Fibroblast of peridontal ligament (primary cell): ENCODE measurements at regions not wholly inside any gene's neighbourhood (a gene's known extent, or its start where the extent isn't known, plus 50 kb on each side); places are given as distances from the start of the nearest gene placed in this dataset.
A peak's percentile ranks its signal among the peaks of the same experiment; 100 is the strongest.
"Not testable (repeated sequence)": the region's sequence is repeated elsewhere in the genome, so short reads cannot be mapped to it uniquely, and the experiment has no call there.

Experiments
- DNase-seq: peaks from one replicate; pipeline ENCODE4 v3.0.0-alpha.2; 2010; ENCODE audit errors: extremely low read depth

- DNase-seq: no peak
These were observed 91.1 kb upstream of the ANKRD10 start for GRCh38 chr13:111005808-111006505.

DNA sequence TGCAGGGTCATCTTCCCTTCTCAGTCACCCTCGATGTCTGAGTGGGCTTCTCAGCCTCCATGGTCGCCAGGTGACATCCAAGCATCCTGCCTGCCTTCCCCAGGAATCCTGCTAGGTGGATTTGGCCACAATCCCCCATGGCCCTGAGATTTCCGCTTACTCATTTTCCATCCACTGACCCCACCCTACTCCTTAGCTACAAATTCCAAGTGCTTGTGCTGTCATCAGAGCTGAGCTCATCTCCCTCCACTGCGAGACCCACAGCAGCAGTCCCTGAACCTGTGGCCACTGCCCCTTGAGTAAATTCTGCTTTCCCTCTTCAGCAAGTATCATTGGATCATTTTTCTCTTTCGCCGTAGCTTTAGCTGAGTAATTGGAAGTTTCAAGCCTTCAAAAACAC, 90.5 kb upstream of the ANKRD10 start:
- DNase-seq: peak; percentile 24

DNA sequence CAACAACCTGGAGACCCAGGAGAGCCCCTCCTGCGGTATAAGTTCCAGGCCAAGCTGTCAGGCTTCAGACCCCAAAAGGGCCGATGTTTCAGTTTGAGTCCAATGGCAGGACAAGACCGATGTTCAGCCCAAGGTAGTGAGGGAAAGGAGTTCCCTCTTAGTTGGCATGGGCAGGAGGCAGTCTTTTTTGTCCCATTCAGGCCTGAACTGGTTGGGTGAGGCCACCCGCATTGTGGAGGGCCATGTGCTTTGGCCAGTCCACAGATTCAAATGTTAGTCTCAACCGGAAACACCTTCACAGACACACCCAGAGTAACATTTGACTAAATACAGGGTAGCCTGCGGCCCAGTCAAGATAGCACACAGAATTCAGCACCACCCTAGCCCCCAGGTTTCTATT, 89.6 kb upstream of the ANKRD10 start:
- no peak for DNase-seq

DNA sequence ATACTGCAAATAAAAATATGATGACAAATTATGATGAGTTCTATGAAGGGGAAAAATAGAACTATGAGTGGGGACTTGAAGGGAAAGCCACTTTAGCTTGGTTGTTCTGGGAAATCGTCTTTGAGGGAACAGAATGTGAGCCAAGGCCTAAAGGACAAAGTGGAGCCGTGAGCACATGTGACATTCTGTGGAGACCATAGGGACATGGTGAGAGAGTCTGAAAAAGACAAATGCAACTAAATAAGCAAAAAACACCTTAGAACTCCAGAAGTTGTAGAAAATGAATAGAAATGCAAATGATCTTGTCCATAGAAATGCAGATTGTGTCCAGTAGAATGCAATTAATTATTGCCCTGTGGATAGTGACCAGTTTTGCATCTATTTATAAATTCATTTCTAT, 86.8 kb upstream of the ANKRD10 start:
- no peak for DNase-seq

DNA sequence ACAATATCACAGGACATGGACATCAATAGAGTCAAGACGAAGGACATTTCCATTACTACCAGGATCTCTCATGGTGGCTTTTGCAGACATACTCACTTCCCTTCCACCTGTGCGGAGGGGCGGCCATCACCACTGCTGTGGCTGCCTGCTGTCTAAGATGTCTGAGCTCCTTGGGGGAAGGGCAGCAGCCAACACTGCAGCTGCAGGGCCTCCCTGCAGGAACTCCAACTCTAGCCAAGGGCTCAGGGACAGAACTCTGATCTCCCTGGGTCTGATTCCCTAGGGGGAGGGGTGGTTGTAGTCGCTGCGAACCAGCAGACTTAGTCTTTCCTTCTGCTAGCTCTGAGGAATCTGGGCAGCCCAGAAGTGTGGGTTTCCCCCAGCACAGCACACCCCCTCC, 78.9 kb upstream of the ANKRD10 start:
- DNase-seq: no peak

DNA sequence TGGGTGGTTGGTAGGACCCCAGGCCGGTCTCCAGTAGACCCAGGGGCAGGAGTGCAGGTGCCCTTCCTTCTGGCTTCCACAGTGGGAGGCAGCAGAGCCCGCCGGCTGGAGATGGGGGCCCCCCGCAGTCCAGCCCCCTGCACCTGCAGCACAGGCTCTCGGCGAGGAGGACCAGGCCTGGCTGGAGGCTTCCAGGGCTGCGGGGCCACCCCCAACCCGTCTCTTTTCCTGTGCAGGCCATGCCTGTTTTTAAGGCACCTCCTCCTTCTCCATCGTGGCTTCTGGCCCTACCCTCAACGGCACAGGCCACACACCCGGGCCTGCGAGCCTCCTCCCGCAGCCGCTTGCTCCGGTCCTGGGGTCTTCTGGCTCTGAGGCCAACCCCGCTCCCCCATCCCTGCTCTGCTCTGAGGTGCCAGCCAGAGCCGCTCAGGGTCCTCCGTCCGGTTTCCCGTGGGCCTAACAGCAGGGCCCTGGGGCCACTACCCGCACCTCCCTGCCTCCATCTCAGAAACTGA, 77.2 kb upstream of the ANKRD10 start:
- no peak for DNase-seq

DNA sequence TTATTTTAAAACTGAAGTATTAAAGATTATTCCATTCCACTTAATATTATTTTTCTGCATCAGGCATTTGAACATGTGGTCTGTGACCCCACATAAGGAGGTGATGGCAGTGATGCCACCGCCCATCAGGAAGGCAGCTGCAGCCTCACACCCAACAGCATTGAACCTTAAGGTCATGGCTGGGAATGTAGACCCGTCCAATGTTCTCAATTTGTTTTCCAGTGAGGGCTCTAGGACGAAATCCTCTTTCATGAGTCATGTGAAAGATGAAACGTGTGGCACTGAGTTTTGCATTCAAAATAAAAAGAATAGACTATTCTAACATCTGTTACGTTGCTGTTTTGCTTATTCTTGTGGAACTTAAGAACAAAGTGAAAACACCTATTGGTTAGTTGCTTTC, 74.5 kb upstream of the ANKRD10 start:
- DNase-seq: no peak

GRCh38 chr13:110985541-110985940, 70.7 kb upstream of the ANKRD10 start:
- DNase-seq: no peak

GRCh38 chr13:110984798-110985197, 69.9 kb upstream of the ANKRD10 start:
- DNase-seq: no peak

GRCh38 chr13:110984381-110984780, 69.5 kb upstream of the ANKRD10 start:
- DNase-seq: no peak

DNA sequence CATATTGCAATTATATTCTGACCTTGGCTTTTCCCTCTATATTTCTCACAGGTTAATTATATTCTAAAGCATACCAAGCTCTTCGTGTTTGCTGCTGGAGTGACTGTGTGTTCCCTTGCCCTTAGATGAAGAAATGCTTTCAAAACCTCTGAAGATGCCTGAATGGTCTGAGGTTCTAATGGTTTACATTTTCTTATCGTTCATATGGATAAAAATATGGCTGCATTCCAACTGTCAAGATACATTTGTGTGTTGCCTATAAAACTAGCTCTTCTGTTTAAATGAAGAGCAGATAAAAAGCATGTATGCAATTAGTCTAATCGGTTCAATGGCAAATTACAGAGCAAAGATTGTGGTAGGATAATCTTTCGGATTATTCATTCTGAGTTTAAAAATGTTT, 68.4 kb upstream of the ANKRD10 start:
- no peak for DNase-seq

- DNase-seq: no peak
These were observed 66.5 kb upstream of the ANKRD10 start for GRCh38 chr13:110981379-110981778.

DNA sequence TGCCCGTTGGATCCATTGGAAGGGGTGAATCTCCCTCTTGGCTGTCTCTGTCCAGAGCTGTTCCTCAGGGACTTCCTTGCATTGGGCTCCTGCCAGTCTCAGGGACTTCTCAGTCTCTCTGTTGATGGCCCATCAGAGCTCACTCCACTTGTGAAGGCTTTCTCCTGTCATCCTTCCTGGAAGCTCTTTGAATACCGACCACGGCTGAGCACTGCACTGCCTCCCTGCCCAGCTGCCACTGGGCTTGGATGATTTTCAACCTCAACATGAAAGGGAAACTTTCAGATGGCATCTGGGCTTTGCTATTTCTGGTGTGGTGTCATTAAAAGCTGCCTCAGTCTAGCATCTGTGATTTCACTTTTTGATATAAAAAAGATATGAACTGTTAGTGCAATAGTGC, 66.1 kb upstream of the ANKRD10 start:
- no peak for DNase-seq

DNA sequence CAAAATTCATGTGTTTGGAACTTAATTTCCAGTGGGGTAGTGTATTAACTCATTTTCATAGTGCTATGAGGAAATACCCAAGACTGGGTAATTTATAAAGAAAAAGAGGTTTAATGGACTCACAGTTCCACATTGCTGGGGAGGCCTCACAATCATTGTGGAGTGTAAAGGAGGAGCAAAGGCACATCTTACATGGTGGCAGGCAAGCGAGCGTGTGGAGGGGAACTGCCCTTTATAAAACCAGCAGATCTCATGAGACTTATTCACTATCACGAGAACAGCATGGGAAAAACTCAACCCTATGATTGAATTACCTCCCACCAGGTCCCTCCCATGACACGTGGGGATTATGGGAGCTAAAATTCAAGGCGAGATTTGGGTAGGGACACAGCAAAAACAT, 64.3 kb upstream of the ANKRD10 start:
- not testable (repeated sequence) for DNase-seq

GRCh38 chr13:110978390-110978789, 63.5 kb upstream of the ANKRD10 start:
- no peak for DNase-seq

- no peak for DNase-seq
These were observed 61.9 kb upstream of the ANKRD10 start for GRCh38 chr13:110976785-110977184.

DNA sequence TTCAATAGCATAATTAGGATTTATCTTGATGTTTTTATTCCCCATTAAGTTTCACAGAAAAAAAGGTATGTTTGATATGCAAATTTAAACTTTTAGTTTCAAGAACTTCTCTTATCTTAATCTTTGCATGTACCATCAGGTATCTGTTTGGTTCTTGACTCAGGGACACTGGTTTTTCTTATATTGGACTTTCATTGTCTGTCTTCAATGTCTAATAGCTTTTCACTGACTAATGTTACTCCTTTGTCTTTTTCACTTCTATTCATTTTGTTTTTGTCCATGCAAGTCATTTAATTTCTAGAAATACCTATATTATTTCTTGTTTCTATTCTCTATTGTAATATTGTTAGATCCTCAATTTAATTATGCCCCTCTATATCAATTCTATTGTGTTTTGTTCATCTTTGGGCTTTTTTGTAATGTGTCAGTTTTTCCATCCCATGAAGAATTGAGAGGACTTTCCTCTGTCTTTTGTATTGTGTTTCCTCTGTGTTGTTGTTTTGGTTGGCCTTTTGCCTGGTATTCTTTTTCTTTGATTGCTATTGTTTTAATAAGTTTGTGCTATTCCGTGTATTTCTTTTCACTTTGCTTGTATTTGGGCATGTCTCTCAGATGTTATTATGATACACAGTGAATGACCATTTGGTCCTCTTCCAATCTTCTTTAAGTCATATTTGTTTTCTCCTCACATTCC, 58.3 kb upstream of the ANKRD10 start:
- no peak for DNase-seq

DNA sequence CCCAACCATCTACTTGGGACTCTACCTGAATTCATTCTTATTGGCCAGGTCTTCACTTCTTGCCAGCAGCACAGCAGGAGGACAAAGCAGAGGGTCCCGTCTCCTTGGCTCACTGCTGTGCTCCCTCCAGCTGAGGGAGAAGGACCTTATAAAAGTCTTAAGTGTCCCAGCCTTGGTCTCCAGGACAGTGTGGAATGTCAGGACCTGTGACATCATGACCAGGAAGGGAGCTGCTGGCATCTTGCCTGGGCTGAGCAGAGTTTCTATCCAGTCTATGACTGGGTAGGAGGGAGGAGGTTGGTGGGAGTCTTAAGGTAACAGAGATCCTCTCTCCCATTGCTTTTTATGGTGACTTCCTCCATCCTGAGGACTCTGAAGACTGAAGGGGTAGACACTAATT, 56.6 kb upstream of the ANKRD10 start:
- no peak for DNase-seq

GRCh38 chr13:110967156-110967855, 52.4 kb upstream of the ANKRD10 start:
- not testable (repeated sequence) for DNase-seq

- DNase-seq: no peak
These were observed 50.9 kb upstream of the ANKRD10 start for GRCh38 chr13:110965755-110966134.

GRCh38 chr13:110965038-110965754, 50.3 kb upstream of the ANKRD10 start:
- no peak for DNase-seq
